Keratinocyte (primary cell): ENCODE measurements at regions not wholly inside any gene's neighbourhood (a gene's known extent, or its start where the extent isn't known, plus 50 kb on each side); places are given as distances from the start of the nearest gene placed in this dataset.

Source experiments
- DNase-seq: peaks from one replicate; pipeline ENCODE4 v3.0.0-alpha.2; 2011; ENCODE audit warnings: low read depth, missing footprints, low spot score
- FAIRE-seq: peaks from 2 replicates; lab custom pipeline; 2011; peaks lifted over from hg19 to GRCh38; lab: Jason Lieb, UNC
- H2AFZ ChIP-seq: 2 replicates; pipeline ENCODE4 v1.6.0; 2012; ENCODE audit warnings: low read length, control low read depth, inconsistent platforms; ENCODE audit not compliant: control insufficient read depth
- H3K27ac ChIP-seq: 2 replicates; pipeline ENCODE4 v1.5.1; 2011; ENCODE audit warnings: low read length; ENCODE audit not compliant: control insufficient read depth, insufficient read depth
- H3K27me3 ChIP-seq: 3 replicates; pipeline ENCODE4 v1.6.0; 2011; ENCODE audit warnings: low read length; ENCODE audit not compliant: control insufficient read depth, insufficient read depth; ENCODE audit errors: extremely low read depth
- H3K36me3 ChIP-seq, 2 experiments: 2 replicates in 1 of 2; 3 replicates in 1 of 2; pipeline ENCODE4 v1.5.1; 2011; ENCODE audit warnings: low read length in 2 of 2, mild to moderate bottlenecking in 1 of 2; ENCODE audit not compliant: control insufficient read depth in 2 of 2, insufficient read depth in 2 of 2; ENCODE audit errors: extremely low read depth in 1 of 2
- H3K4me1 ChIP-seq: 3 replicates; pipeline ENCODE4 v1.5.1; 2011; ENCODE audit warnings: low read length; ENCODE audit not compliant: control insufficient read depth, insufficient read depth; ENCODE audit errors: extremely low read depth
- H3K4me2 ChIP-seq: 3 replicates; pipeline ENCODE4 v1.6.0; 2011; ENCODE audit warnings: low read depth, low read length; ENCODE audit not compliant: control insufficient read depth, insufficient read depth; ENCODE audit errors: extremely low read depth
- H3K4me3 ChIP-seq, 3 experiments: fragments of 200-600 bp in 1 of 3; sonication (generic) in 1 of 3; 2 replicates in 2 of 3; 3 replicates in 1 of 3; pipeline ENCODE4 v1.5.1; 2011 to 2016; ENCODE audit warnings: low read length in 3 of 3, mild to moderate bottlenecking in 3 of 3, control low read depth in 2 of 3, inconsistent platforms in 1 of 3, low read depth in 1 of 3, mixed read lengths in 1 of 3, mixed run types in 1 of 3, moderate library complexity in 1 of 3; ENCODE audit not compliant: control insufficient read depth in 2 of 3, insufficient read depth in 2 of 3; ENCODE audit errors: extremely low read depth in 1 of 3
- H3K79me2 ChIP-seq: 2 replicates; pipeline ENCODE4 v1.6.0; 2012; ENCODE audit warnings: low read length; ENCODE audit not compliant: control insufficient read depth, insufficient read depth
- H3K9ac ChIP-seq: 3 replicates; pipeline ENCODE4 v1.6.0; 2011; ENCODE audit warnings: low read length; ENCODE audit not compliant: control insufficient read depth, insufficient read depth; ENCODE audit errors: extremely low read depth
- H3K9me1 ChIP-seq: 3 replicates; pipeline ENCODE4 v1.6.0; 2011; ENCODE audit warnings: low read length; ENCODE audit not compliant: control insufficient read depth, insufficient read depth; ENCODE audit errors: extremely low read depth
- H3K9me3 ChIP-seq: 2 replicates; pipeline ENCODE4 v1.5.1; 2012; ENCODE audit warnings: low read depth, low read length; ENCODE audit not compliant: control insufficient read depth
- H4K20me1 ChIP-seq: 3 replicates; pipeline ENCODE4 v1.6.0; 2011; ENCODE audit warnings: low read length; ENCODE audit not compliant: control insufficient read depth, insufficient read depth; ENCODE audit errors: extremely low read depth
- CTCF ChIP-seq, 3 experiments: IDR thresholded peaks in 1 of 3; conservative IDR thresholded peaks in 1 of 3; optimal IDR thresholded peaks in 1 of 3; 2 replicates in 2 of 3; 3 replicates in 1 of 3; pipeline versions ENCODE3 to v1.5.1; 2011; ENCODE audit warnings: low read length in 3 of 3, mild to moderate bottlenecking in 3 of 3, moderate library complexity in 2 of 3, control low read depth in 1 of 3, inconsistent platforms in 1 of 3; ENCODE audit not compliant: insufficient read depth in 2 of 3; ENCODE audit errors: extremely low read depth in 1 of 3
- EZH2 ChIP-seq: IDR thresholded peaks from one replicate; pipeline ENCODE4 v1.6.1; 2012; ENCODE audit warnings: inconsistent platforms, mild to moderate bottlenecking, low read length, moderate library complexity
- dilution Hi-C: fragments of 300-500 bp; cut with MboI; formaldehyde crosslinking; loops from one replicate; pipeline ENCODE4 v1.7.0; 2020; ENCODE audit warnings: low sequenced_read_pairs; ENCODE audit not compliant: extremely low pct_ligation_motif_present

DNA sequence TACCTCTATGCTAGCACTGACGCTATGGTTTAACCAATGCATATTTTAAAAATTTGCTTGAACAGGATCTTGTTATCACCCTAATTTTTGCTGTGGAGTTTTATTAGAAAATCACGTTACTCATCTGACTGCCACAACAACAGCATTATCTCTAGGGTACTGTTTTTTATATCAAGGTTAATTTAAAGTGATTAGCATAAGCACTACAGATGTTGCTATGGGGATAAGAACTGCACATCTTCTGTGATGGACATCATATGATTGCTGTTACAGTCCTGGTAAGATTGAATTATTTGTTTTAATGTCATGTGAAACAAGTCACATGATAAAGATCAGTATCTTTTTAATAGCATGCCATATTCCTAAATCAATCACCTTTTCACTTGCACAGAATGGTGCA is 492.2 kb upstream of the ROBO2 start:
- Histone ChIP-seq H3K9ac (no peak overlapping the region), H3K79me2 (no peaks in the 10 kb centered on the region), H3K9me3 (no peaks in the 10 kb centered on the region), H3K4me2 (no peak overlapping the region), H3K36me3 (no peaks in the 10 kb centered on the region), H3K9me1 (no peaks in the 10 kb centered on the region), H3K4me1 (no peaks in the 10 kb centered on the region), H2AFZ (no peak overlapping the region), H4K20me1 (no peaks in the 10 kb centered on the region), H3K27me3 (no peaks in the 10 kb centered on the region), H3K4me3 (no peak overlapping the region), H3K27ac (no peak overlapping the region)
- dilution Hi-C loops = no loop called here
- FAIRE-seq (no peak), DNase-seq (no peak)
- TF ChIP-seq CTCF (optimal IDR thresholded peaks at IDR 0.05 in 1 of 3, IDR thresholded peaks at IDR 0.05 in 1 of 3, conservative IDR thresholded peaks at IDR 0.05 in 1 of 3; ENCODE audit: extremely low read depth in 1 of 3, insufficient read depth in 2 of 3, low read length in 3 of 3) (no peak), EZH2 (no peak)

- Histone ChIP-seq H2AFZ (no peak overlapping the region), H3K4me2 (no peak overlapping the region), H3K9me3 (no peaks in the 10 kb centered on the region), H3K9me1 (no peaks in the 10 kb centered on the region), H3K9ac (no peak overlapping the region), H3K79me2 (no peaks in the 10 kb centered on the region), H4K20me1 (no peaks in the 10 kb centered on the region), H3K27me3 (no peaks in the 10 kb centered on the region), H3K4me3 (no peak overlapping the region), H3K27ac (no peak overlapping the region), H3K36me3 (no peaks in the 10 kb centered on the region), H3K4me1 (no peaks in the 10 kb centered on the region)
- TF ChIP-seq CTCF (optimal IDR thresholded peaks at IDR 0.05 in 1 of 3, IDR thresholded peaks at IDR 0.05 in 1 of 3, conservative IDR thresholded peaks at IDR 0.05 in 1 of 3; ENCODE audit: extremely low read depth in 1 of 3, insufficient read depth in 2 of 3, low read length in 3 of 3) (no peak), EZH2 (no peak)
- FAIRE-seq (no peak), DNase-seq (no peak)
- dilution Hi-C loops = no loop called here
Observed at GRCh38 chr3:76550522-76551201, 489.2 kb upstream of the ROBO2 start.
